ENCODE measurements at regions not wholly inside any gene's neighbourhood (a gene's known extent, or its start where the extent isn't known, plus 50 kb on each side); places are given as distances from the start of the nearest gene placed in this dataset.
"Not testable (repeated sequence)": the region's sequence is repeated elsewhere in the genome, so short reads cannot be mapped to it uniquely, and the experiment has no call there.

DNA sequence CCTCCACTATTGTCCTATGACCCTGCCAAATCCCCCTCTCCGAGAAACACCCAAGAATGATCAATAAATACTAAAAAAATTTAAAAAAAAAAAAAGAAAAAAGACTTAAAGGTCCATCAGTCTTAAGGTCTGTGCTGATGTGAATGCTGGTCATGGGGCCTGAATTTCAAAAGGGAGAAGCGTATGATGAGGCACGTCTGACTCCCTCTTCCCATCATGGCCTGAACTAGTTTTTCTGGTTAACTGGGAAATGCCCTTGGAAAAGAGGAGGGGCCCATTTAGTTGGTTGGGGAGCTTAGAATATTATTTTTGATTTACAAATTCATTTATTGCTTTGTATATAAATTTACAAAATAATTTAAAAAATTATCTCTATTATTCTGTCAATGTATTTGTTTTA is 291.0 kb upstream of the CDH19 start:
- Mint-ChIP-seq H3K36me3 (ENCODE audit: insufficient read depth, unreplicated experiment) (no peaks in the 10 kb centered on the region), H3K27ac (ENCODE audit: unreplicated experiment) (no peak overlapping the region), H3K9me3 (ENCODE audit: unreplicated experiment) (no peaks in the 10 kb centered on the region), H3K4me1 (ENCODE audit: low read depth, unreplicated experiment) (no peaks in the 10 kb centered on the region), H3K27me3 (ENCODE audit: insufficient read depth, unreplicated experiment) (no peaks in the 10 kb centered on the region), H3K4me3 (ENCODE audit: unreplicated experiment) (no peak overlapping the region)
- no peaks in the 10 kb centered on the region for H3K9me3 ChIP-seq
- no peak overlapping the region for H3K4me3 ChIP-seq (ENCODE audit: low read depth, low read length)
- no peak for DNase-seq
- TF ChIP-seq, protein P1, sequence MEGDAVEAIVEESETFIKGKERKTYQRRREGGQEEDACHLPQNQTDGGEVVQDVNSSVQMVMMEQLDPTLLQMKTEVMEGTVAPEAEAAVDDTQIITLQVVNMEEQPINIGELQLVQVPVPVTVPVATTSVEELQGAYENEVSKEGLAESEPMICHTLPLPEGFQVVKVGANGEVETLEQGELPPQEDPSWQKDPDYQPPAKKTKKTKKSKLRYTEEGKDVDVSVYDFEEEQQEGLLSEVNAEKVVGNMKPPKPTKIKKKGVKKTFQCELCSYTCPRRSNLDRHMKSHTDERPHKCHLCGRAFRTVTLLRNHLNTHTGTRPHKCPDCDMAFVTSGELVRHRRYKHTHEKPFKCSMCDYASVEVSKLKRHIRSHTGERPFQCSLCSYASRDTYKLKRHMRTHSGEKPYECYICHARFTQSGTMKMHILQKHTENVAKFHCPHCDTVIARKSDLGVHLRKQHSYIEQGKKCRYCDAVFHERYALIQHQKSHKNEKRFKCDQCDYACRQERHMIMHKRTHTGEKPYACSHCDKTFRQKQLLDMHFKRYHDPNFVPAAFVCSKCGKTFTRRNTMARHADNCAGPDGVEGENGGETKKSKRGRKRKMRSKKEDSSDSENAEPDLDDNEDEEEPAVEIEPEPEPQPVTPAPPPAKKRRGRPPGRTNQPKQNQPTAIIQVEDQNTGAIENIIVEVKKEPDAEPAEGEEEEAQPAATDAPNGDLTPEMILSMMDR (IDR thresholded peaks at IDR 0.05; ENCODE audit: insufficient read depth in 1 of 2, low read depth in 1 of 2, low read length in 1 of 2, severe bottlenecking in 1 of 2, unreplicated experiment in 1 of 2): no peak
- H3K27me3 ChIP-seq (replicated peaks; ENCODE audit: control insufficient read depth, insufficient read depth, low read length): no peaks in the 10 kb centered on the region
- no peaks in the 10 kb centered on the region for H3K4me1 ChIP-seq
- intact Hi-C loops (cut with micrococcal nuclease; ENCODE audit: unreplicated experiment): no loop called here
- ChIA-PET POLR2A (no interaction called here), CTCF (no interaction called here)
- no TSS peak for BruUV-seq (replicated peaks)
- no peaks in the 10 kb centered on the region for H3K36me3 ChIP-seq (ENCODE audit: control insufficient read depth, insufficient read depth, low read length)

DNA sequence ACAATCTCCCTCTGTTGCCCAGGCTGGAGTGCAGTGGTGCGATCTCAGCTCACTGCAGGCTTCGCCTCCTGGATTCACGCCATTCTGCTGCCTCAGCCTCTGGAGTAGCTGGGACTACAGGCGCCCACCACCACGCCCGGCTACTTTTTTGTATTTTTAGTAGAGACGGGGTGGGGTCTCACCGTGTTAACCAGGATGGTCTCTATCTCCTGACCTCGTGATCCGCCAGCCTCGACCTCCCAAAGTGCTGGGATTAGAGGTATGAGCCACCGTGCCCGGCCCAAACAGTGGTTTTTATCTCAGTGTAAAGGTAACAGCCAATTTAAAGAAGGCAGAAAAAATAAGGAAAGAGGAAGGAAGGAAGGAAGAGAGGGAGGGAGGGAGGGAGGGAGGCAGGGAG is 288.5 kb upstream of the CDH19 start:
- CTCF ChIA-PET; H3K4me1 ChIP-seq; BruUV-seq (replicated peaks); intact Hi-C loops (cut with micrococcal nuclease; ENCODE audit: unreplicated experiment); H3K9me3 Mint-ChIP-seq (ENCODE audit: unreplicated experiment); H3K27ac Mint-ChIP-seq (ENCODE audit: unreplicated experiment); H3K4me3 Mint-ChIP-seq (ENCODE audit: unreplicated experiment); DNase-seq; H3K9me3 ChIP-seq; H3K4me1 Mint-ChIP-seq (ENCODE audit: low read depth, unreplicated experiment); H3K27me3 Mint-ChIP-seq (ENCODE audit: insufficient read depth, unreplicated experiment); H3K4me3 ChIP-seq (ENCODE audit: low read depth, low read length); POLR2A ChIA-PET; H3K36me3 ChIP-seq (ENCODE audit: control insufficient read depth, insufficient read depth, low read length); H3K36me3 Mint-ChIP-seq (ENCODE audit: insufficient read depth, unreplicated experiment); H3K27me3 ChIP-seq (replicated peaks; ENCODE audit: control insufficient read depth, insufficient read depth, low read length): not testable (repeated sequence)

DNA sequence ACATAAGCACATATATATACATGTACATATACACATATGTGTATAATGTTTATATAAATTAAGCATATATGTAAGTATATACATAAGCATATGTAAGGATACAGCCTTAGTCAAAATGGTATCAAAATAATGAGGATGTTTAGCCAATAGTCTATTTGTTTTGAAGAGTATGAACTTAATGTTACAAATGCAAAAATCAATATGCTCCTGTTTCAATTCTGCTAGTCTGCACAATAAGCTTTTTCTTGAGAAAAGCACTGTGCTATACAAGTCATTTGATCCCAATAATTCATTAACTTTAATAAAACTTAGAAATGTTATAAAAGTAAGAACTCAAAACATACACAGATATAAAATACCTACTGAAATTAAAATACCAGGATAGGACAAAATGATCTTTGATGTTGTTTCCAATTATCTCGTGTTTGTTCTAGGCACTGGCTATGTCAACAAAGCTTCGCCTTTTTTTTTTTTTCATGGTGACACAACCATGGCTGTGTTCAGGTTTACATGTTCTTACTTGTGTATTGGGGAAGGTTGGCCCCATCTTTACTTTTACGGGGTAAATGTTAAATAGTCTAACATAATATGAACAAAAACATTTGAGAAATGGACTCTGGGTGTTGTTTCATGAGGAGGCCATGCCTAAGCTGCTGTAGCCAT is 271.1 kb upstream of the CDH19 start:
- CTCF ChIA-PET: no interaction called here
- intact Hi-C loops (cut with micrococcal nuclease; ENCODE audit: unreplicated experiment): no loop called here
- Mint-ChIP-seq H3K36me3 (ENCODE audit: insufficient read depth, unreplicated experiment) (no peaks in the 10 kb centered on the region), H3K4me3 (ENCODE audit: unreplicated experiment) (no peak overlapping the region), H3K27me3 (ENCODE audit: insufficient read depth, unreplicated experiment) (no peaks in the 10 kb centered on the region), H3K4me1 (ENCODE audit: low read depth, unreplicated experiment) (no peaks in the 10 kb centered on the region), H3K9me3 (ENCODE audit: unreplicated experiment) (no peaks in the 10 kb centered on the region), H3K27ac (ENCODE audit: unreplicated experiment) (no peak overlapping the region)
- BruUV-seq (replicated peaks): no TSS peak
- Histone ChIP-seq H3K4me1 (no peaks in the 10 kb centered on the region), H3K9me3 (no peaks in the 10 kb centered on the region), H3K27me3 (replicated peaks; ENCODE audit: control insufficient read depth, insufficient read depth, low read length) (no peaks in the 10 kb centered on the region), H3K36me3 (ENCODE audit: control insufficient read depth, insufficient read depth, low read length) (no peaks in the 10 kb centered on the region), H3K4me3 (ENCODE audit: low read depth, low read length) (no peak overlapping the region)
- DNase-seq: no peak
- POLR2A ChIA-PET: no interaction called here
- TF ChIP-seq, protein P1 (IDR thresholded peaks at IDR 0.05; ENCODE audit: insufficient read depth in 1 of 2, low read depth in 1 of 2, low read length in 1 of 2, severe bottlenecking in 1 of 2, unreplicated experiment in 1 of 2): no peak

DNA sequence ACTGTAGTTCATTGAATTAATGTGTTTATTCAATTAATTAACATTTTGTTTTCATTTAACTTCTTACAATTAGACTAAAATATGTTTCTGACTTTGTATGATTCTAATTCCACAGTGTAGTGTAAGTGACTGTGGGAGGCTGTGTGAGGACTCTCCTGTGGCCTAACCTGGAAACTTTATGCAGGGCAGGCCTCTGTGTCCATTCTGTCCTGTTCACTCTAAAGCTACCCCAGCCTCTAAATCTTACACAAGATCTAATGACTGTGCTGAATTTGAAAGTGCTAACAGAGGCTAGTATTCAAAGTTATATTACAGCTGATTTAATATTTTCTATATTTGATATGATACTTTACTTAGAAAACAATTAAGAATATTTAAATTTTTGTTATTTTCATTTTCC is 270.5 kb upstream of the CDH19 start:
- Histone ChIP-seq H3K36me3 (ENCODE audit: control insufficient read depth, insufficient read depth, low read length) (no peaks in the 10 kb centered on the region), H3K9me3 (no peaks in the 10 kb centered on the region), H3K4me3 (ENCODE audit: low read depth, low read length) (no peak overlapping the region), H3K27me3 (replicated peaks; ENCODE audit: control insufficient read depth, insufficient read depth, low read length) (no peaks in the 10 kb centered on the region), H3K4me1 (no peaks in the 10 kb centered on the region)
- no TSS peak for BruUV-seq (replicated peaks)
- Mint-ChIP-seq H3K36me3 (ENCODE audit: insufficient read depth, unreplicated experiment) (no peaks in the 10 kb centered on the region), H3K27me3 (ENCODE audit: insufficient read depth, unreplicated experiment) (no peaks in the 10 kb centered on the region), H3K4me3 (ENCODE audit: unreplicated experiment) (no peak overlapping the region), H3K27ac (ENCODE audit: unreplicated experiment) (no peak overlapping the region), H3K4me1 (ENCODE audit: low read depth, unreplicated experiment) (no peaks in the 10 kb centered on the region), H3K9me3 (ENCODE audit: unreplicated experiment) (no peaks in the 10 kb centered on the region)
- DNase-seq: no peak
- ChIA-PET CTCF (no interaction called here), POLR2A (no interaction called here)
- TF ChIP-seq, protein P1 (IDR thresholded peaks at IDR 0.05; ENCODE audit: insufficient read depth in 1 of 2, low read depth in 1 of 2, low read length in 1 of 2, severe bottlenecking in 1 of 2, unreplicated experiment in 1 of 2): no peak
- intact Hi-C loops (cut with micrococcal nuclease; ENCODE audit: unreplicated experiment): no loop called here

Data from Caco-2 (cell line).